GM19043 (cell line): ENCODE measurements at regions not wholly inside any gene's neighbourhood (a gene's known extent, or its start where the extent isn't known, plus 50 kb on each side); places are given as distances from the start of the nearest gene placed in this dataset.

Source experiments
- ATAC-seq: cut with Tn5 transposase; IDR thresholded peaks from one replicate; pipeline ENCODE4 v1.9.1; 2021; ENCODE audit warnings: low read depth; ENCODE audit not compliant: unreplicated experiment

DNA sequence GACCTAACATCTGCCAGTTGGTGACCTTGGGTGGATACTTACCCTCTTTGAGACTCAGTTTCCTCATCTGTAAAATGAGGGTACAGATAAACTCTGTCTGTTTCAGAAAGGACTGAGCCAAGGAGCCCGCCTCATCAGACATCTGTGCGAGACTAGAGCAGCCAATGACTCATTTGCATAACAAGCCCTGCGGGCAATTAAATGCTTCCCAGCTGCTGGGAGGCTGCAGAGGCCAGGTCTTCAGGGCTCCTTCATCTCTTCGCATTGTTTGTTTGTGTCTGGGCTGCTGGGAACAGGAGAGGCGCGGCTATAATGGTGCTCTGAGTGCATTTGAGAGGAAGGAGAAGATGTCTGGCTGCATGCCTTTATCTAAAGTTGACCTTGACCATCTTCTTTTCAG is 85.0 kb downstream of the ADRA2C start:
- no peak for ATAC-seq

DNA sequence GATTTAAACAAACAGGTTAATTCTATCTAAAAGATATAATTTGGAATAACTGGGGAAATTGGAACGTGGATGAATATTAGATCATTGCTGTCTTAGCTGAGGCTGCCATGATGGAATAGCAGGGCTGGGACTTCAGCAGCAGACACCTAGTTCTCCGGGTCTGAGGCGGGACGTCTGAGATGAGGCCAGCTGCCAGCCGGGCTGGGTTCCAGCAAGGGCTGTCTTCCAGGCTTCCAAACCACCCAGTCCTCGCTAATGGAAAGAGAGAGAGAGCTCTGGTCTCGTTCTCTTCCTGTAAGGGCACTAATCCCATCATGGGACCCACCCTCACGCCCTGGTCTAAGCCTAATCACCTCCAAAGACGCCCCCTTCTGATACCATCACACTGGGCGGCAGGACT is 85.7 kb downstream of the ADRA2C start:
- ATAC-seq: no peak

DNA sequence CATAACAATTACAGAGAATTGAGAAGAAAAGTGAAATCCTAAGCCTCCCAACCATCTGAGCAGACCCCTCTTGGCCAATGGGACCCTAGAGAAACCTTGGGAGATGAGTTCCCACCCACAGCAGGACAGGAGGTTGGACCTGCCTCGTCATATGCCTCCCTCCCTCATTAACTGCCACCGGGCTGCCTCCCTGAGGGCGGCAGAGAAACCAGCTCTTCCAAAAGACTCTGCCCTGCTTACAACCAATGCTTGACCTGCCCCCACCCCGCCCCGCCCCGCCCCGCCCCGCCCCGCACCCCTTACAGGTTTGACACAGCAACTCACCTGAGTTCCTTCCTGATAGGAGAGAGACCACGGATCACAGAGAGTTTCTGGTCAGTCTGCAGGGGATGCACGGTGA is 86.1 kb downstream of the ADRA2C start:
- no peak for ATAC-seq

DNA sequence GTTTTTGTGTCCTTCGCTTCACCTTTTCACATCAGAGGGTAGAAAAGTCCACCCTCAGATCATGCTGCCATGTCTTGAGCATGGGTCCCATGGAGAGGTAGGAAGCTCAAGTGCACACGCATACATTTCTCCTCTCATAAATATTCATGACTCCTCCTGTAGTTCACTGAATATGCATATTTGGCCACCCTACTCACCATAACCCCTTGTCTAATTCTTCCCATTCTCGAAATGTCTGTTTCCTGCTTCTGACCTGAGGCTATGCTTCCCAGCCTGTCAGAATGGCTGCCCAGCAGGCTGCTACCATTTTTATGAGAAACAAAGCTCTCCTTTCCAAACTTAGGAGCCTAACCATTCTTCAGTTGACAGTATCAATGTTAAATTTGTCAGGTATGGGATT is 86.5 kb downstream of the ADRA2C start:
- ATAC-seq: no peak

DNA sequence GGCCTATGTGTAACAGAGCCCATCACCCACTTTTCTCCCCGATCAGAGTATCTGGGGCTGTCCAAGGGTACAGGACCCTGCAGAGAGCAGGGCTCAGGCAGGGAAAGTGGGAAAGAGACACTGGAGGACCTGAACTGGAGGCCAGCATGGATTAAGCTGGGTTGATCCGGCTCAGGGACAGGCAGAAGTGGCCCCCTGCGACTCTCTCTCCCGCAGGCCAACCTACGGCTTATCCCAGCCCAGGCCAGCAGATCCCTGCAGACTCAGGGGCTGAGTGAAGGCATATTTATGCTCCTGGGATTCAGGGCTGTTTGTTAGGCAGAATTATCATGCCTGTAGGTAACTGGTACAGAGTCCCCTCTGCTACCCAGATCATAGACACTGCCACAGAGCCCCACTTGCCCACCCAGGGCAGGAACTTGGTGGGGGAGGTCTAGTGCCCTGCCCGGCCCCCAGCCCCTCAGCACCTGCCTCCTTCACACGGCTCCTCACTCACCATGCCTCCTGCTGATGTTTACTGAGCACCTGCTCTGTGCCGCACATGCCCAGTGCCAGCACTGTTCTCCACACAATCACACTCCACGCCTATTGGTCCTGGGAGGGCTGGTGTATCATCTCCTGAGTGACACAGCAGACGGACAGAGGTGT is 87.3 kb downstream of the ADRA2C start:
- no peak for ATAC-seq

DNA sequence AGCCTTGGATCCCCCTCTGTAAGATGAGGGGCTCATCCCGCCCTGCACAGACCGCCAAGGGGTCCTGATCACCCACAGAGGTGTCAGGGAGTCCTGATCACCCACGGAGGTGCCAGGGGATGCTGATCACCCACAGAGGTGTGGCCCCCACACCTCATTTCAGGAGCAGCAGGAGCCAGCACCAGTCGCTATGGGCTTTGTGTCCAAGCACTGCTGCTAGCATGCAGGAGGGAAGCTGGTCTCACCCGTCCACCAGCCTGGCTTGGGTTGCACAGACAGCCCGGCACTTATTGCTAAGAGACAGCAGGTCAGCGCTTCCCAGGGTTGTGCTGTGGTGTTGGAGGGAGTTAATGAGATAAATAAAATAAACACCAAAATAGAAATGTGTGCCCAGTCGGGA is 88.5 kb downstream of the ADRA2C start:
- ATAC-seq: no peak

DNA sequence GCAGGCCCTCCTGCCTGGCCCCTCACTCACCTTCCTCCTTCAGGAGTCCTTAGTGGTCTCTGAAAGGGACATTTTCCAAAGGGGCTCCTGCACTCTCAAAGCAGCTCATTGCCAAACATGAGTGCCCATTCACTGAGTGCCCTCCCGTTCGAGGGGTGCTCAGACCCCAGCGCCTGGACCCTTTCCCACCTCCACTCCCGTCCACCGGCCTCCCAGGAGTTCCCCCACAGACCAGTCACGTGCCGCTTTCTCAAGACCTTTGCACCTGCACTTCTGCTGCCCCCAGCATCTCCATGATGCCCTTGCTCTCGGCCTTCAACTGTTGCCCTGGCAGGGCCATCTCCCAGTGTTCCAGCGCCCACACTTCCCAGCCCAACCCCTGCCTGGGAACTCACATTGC is 89.5 kb downstream of the ADRA2C start:
- no peak for ATAC-seq

DNA sequence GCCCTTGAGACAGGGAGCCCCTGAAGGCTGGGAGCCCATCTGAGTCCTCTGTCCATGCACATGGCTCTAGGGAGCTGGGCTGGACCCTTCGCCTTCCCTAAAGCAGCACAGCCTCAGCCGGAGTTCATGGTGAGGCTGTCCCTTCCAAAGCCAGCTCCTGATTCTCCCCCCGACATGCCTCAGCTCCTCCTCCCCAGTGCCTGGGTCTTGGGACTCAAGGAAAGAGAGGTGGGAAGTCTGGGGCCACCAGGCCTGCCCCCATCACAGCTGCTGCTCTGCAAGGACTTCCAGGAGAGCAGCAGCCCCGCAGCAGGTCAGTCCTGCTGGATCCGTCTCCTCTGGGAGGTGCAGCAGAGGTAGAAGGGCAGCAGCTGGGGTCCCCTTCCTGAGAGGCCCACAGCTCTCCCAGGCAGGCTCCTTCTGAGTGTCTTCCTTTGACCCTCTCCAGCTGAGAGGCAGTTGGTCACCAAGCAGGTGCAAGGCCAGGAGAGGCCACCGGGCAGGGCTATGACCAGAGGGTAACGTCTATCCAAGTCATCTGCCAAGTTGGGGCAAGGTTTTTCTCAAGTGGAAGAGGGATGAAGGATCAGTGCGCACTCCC is 90.5 kb downstream of the ADRA2C start:
- ATAC-seq: no peak

DNA sequence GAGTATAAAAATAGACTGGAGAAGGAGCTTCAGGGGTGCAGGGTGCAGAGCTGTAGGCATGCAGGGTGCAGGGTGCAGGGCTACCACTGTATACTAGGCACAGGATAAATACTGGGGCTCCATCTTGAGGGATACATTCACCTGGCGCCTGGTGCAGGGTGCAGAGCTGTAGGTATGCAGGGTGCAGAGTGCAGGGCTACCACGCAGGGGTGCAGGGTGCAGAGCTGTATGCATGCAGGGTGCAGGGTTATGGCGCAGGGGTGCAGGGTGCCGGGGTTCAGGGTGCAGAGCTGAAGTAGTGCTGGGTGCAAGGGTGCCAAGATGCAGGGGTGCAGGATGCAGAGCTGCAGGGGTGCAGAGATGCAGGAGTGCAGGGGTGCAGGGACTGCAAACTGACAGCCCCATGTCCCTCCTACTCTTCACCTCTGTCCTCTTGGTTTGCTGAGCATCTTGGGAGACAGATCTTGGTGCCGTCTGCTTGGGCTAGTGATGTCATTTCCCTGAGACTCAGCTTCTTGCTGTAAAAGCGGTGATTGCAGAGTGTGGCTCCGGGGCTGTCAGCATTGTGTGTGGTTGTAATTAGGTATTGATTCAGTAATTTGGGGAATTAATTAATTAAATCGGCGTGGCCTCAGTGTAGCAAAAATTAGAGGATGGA is 91.2 kb downstream of the ADRA2C start:
- no peak for ATAC-seq

DNA sequence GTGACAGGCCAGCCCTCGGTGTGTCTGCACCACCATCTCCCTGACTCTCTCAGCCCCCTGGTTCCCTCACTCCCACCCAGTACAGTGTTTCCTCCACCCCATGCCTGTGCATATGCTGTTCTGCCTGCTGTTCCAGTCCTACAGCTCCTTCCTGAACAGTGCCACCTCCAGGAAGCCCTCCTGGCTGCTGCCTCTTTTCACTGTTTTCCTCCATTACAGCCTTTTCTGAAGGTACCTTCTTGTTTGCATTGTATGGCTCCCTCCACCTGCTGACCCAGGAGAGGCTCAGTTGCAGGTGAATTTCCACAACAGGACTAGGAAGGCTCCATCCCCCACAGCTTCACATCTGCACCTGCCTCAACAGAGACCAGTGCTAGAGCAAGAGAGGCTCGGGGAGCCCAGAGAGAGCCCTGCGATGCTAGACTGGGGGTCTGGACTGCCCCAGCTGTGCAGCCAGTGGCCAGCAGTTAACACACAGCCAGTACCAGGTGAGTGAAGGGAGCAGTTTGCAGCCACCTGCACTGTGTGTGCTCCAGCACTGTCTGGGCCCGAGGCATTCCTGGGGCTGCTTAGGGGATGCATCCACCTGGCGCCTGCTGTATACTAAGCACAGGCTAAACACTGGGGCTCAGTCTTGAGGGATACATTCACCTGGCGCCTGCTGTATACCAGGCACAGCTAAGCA is 92.0 kb downstream of the ADRA2C start:
- ATAC-seq: no peak

DNA sequence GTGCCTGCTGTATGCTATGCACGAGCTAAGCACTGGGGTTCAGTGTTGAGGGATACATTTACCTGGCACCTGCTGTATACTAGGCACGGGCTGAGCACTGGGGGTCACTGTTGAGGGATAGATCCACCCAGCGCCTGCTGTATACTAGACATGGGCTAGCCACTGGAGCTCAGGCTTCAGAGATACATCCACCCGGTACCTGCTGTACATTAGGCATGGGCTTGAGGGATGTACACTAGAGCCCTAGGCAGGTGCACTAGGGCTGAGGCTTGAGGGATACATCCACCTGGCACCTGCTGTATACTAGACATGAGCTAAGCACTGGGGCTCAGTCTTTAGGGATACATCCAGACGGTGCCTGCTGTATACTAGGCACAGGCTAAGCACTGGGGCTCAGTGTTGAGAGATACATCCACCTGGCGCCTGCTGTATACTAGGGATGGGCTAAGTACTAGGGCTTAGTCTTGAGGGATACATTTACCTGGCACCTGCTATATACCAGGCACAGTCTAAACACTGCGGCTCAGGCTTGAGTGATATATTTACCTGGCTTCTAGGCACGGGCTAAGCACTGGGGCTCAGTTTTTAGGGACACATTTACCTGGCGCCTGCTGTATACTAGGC is 92.7 kb downstream of the ADRA2C start:
- no peak for ATAC-seq

DNA sequence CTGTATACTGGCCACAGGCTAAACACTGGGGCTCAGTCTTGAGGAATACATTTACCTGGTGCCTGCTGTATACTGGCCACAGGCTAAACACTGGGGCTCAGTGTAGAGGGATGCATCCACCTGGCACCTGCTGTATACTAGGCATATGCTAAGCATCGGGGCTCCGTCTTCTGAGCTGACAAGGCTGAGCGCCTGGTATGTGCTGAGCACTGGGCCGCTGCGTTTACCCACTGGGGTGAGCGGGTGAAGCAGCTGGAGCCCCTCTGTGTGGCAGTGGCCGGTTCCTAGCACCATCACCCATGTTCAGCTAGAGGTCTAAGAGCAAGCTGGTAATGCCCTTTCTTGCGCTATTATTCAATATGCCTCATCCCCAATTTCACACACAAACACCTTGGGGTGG is 93.4 kb downstream of the ADRA2C start:
- ATAC-seq: no peak

DNA sequence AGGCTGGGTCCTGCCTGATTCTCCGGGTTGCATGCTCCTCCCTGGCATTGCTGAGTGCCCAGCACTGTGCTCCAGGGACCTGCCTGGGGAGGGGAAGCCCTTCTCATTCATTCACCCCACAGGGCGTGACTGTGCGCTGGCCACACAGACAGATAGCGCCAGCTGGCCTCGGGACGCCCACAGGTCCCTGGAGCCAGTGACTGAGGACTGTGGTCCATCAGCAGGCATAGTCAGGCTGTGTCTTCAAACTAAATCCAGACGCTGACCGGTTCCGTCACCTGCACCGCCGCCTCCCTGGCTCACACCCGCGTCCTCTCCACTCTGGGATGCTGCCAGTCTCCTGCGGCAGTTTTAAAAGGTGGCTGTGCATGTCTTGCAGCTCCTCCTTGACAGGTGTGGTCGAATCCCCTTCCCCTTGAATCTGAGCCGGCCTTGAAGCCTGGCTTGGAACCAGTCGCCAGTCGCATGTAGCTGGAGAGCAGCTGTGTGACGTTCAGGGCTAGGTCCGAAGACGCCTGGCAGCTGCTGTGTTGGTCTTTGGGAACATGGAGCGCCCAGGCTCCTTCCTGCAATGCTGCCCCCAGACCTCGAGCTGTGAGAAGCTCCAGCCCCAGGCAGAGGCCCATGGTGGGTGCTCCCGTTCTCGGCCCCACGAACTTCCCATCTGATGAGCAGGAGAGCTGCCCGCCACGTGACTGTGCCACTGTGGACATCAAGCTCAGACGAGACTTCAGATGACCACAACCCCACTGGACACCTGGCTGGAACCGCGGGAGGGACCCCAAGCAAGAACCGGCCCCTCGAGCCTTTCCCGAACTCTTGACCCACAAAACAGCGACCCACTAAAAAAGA is 94.1 kb downstream of the ADRA2C start:
- no peak for ATAC-seq

DNA sequence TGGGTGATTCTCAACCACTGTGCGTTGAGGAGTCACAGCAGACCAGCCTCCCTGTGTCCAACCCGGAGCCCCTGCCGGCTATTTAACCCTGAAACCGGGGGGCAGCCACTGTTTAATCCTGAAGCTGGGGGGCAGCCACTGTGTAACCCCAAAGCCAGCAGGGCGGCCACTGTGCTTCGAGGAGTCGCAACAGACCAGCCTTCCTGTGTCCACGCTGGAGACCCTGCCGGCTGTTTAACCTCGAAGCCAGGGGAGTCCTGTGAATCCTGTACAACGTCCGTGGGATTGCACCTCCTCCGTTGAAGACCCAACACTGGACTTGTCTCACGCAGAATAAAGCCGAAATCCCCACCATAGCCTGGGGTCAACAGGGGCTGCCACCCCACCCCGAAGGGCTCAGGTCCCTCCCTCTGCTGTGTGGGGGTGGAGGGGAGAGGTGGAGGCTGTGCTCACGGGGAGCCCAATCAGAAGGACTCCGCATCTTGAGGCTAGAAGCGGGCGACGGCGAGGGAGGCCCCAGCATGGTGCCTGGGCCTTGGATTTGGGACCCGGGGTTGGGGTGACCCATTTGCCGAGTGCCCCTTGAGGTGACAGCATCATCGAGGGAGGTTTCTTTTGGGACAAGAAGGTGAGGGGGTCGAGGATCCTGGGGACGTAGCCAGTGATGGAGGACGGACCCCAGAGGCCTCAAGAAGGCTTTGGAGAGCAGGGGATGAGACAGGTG is 94.9 kb downstream of the ADRA2C start:
- no peak for ATAC-seq

DNA sequence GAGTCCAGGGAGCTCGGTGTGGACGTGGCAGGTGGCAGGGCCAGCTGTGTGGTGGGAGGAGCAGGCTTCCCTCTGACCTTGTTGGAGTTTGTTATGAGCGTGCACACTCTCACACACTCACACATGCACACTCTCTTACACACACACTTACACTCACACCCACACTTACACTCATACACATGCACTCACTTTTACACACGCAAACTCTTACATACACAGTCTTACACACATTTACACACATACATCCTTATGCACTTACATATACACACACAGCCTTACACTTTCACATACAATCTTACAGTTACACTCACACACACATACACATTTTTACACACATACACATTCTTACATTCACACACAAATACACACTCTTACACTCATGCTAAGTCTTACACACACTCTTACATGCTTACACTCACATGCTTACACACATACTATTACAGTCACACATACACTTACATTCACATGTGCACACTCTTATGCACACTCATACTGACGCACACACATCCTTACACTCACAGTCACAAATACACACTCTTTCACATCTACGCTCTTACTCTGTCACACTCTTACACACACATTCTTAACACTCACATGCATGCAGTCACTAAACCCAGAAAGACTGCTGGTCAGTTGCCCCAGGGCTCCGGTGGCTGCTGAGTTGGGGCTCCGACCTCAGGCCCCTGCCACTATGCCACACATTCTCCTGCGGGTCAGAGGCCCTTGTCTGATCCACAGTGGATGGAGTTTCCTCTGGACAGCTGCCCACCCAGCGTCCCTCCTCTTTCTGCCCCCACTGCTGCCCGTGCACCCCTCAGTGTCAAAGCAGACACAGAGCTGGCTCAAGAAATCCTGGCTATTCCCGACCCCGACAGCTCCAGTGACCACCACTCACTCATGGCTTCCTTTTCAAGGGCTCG is 95.8 kb downstream of the ADRA2C start:
- ATAC-seq: no peak

DNA sequence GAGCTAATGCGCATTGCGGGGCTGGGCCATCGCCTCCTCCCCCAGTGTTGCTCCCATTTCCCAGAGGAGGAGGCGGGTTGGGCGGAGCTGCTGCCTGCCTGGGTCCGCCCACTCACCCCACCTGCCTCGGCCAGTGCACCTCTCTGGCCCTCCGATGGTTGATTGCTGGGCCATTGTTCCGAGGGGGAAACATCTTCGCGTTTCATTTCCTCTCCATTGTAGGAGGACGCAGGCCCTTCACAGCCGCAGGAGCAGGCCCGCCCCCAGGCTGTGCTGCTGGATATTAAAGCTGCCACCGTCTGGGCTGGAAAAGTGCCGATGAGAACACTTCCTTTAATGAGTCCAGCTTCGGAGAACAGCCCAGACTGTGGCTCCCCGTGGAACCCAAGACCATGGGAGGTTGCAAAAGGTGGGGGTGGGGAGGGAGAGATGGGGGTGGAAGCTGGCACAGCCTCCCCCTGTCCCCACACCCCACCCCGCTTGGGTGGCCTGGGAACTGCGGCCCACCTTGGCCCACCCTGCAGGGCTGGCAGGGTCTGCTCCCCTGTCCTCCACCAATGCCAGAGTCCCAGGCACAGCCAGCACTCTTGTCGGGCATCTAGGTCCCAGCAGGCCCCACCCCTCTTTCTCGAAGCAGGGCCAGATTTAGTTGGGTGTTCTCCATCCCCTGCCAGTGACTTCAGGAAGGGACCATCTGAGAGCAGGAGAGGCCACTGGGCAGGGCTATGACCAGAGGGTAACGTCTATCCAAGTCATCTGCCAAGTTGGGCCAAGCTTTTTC is 96.6 kb downstream of the ADRA2C start:
- no peak for ATAC-seq

DNA sequence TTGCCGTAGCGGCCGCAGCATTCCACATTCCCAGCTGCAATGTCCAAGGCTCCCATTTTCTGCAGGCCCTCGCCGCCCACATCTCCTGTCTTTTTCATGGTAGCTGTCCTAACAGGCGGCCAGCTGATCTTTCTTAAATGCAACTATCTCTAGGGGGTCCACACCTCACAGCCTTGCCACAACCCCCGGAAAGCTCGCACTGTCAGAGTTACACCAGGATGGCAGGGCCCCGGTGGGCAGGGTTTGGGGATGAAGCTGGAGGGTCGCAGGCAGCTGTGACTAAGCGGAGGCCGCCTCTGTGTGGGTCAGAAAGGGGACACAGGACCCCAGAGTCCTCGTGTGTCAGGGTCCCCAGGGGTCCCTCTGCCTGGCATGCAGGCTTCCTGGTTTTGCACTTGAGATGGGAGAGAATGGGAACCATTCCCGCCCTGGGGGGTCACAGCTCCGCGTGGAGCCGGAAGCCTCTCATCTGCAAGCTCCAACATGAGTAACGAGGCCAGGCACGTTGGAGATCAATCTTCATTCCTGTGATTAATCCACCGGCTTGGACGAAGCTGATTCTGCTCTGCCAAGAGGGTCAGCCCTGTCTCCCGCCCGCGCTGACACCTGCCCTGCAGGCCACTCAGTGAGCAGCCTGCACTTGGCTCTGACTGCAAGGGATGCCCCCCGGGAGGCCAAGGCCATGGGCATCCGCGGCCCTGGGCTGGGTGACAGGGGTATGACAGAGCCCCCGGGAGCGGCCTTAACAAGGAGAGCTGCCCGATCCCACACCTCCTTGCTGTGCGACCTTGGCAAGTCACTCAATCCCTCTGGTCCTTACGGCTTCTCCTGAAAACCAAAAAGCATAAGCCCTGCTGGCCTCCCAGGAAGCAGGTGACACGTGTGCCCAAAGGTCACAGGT is 97.9 kb downstream of the ADRA2C start:
- no peak for ATAC-seq
